CD4-positive, alpha-beta T cell treated with Interleukin-10 for 1 hour (primary cell): ENCODE measurements at regions not wholly inside any gene's neighbourhood (a gene's known extent, or its start where the extent isn't known, plus 50 kb on each side); places are given as distances from the start of the nearest gene placed in this dataset.
"Not testable (repeated sequence)": the region's sequence is repeated elsewhere in the genome, so short reads cannot be mapped to it uniquely, and the experiment has no call there.

Experiments
- DNase-seq: peaks from one replicate; pipeline ENCODE4 v3.0.0-alpha.2; 2020

- no peak for DNase-seq
These were observed 1126.2 kb downstream of the TYW1 start for GRCh38 chr7:68122801-68123200.

DNA sequence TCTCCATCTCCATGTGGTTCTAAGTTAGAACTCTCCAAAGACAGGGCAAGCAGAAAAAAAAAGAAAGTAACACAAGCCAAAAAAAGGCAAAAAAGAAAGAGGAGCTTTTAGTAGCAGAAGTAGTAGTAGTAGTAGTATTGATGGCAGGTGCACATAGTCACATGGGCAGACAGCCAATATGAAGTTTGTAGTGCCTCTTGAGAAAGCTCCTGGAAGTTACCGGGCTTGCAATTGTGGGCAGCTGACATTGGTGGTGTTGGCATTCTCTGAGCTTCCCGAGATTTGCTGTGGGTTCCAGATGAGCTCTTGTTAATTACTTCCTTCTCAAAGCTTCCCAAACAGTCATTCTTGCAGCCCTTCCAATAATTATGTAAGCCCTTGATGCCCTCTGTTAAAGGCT is 1128.5 kb downstream of the TYW1 start:
- no peak for DNase-seq

- no peak for DNase-seq
These were observed 1136.4 kb downstream of the TYW1 start for GRCh38 chr7:68133045-68133444.

- DNase-seq, result no peak
These were observed 1146.7 kb downstream of the TYW1 start for GRCh38 chr7:68143345-68143744.

DNA sequence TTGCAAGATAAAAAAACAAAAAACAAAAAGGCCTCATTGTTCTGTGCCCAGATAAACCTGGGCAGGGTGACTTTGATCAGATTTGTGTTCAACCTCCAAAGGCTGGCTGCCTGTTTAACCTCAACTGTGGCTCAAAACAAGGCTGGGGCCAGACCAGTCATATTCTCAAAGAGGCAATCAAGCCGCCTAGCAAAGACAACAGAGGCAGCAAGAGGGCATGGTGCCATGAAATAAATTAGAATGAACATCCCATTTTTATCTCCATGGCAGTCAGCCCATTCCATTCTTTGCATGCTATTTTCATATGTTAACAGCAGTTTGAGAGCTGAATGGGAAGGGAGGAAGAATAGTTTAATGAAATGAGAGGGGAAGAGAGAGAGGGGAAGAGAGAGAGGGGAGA is 1150.3 kb downstream of the TYW1 start:
- no peak for DNase-seq

- no peak for DNase-seq
These were observed 1151.1 kb downstream of the TYW1 start for GRCh38 chr7:68147614-68148238.

GRCh38 chr7:68148440-68148839 is 1151.8 kb downstream of the TYW1 start:
- no peak for DNase-seq

DNA sequence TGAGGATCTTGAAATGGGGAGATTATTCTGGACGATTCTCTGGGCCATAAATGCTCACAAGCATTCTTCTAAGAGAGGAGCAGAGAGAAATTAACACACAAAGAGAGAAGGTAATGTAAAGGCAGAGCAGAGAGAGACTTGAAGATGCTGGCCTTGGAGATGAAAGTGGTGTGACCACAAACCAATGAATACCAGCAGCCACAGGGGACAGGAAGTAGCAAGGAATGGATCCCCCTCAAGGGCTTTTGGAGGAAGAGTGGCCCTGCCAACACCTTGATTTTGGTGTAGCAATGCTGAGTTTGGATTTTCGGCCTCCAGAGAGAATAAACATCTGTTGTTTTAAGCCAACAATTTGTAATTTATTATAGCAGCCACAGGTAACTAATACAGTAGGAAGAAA is 1155.6 kb downstream of the TYW1 start:
- DNase-seq, result no peak

DNA sequence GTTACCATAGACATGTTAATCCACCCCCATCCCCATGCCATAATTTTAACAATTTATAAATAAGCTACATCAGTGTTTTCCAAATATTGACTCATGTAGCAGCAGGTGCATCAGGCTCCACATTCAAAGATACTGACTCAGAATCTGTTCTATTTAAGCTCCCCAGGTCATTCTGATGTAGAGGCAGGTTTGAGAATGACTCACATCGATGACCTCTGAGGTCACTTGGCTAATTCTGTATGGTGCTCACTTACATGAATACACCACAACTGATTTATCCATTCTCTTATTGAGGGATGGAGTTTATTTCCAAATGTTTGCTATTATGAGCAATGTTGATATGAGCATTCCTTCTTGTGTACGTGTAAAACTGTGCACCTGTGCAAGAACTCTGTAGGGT is 1159.0 kb downstream of the TYW1 start:
- no peak for DNase-seq

DNA sequence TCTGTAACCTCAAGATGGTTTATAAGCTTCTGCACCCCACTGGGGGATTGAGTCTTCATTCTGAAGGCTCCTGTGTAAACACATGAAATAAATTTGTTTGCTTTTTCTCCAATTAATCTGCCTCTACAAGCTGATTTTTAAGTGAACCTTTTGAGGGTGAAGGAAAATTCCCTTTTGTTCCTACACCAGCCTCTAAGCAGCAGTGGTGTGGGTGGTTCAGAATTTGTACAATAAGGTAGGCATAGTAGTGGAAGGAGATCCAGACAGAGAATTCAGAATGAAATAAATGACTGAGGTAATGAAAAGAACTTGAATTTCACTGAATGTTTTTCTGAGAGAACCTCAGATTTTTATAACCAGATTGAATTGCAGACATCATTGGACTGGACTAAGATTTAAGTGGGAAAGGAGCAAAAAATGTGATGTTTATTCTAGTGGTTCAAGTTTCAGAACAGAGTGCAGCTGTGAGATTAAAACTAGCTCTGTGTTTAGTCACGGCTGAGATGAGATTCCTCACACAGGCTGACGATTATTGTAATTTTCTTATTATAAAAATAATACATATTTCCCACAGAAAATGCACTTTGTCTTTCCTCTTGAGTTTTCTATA is 1162.2 kb downstream of the TYW1 start:
- DNase-seq, result no peak

GRCh38 chr7:68162712-68163111 is 1166.1 kb downstream of the TYW1 start:
- no peak for DNase-seq

DNA sequence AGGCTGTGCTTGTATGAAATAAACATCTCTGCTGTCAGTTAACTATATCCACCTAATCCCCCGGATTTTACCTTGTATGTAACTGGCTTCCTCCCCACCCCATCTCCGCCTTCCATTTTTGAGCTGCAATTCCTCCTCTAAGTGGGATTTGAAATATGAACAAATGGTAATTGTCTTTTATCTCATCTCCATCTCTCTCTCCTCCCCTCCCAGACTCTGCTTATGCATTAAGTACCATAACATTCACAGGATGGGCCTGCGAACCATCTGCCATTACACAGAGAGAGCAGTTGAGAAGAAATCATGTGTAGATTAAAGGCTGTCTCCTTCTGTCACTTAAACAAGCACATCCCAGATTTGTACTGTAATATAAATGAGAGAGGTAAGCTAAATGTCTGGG is 1169.9 kb downstream of the TYW1 start:
- DNase-seq, result no peak

- DNase-seq, result no peak
These were observed 1176.9 kb downstream of the TYW1 start for GRCh38 chr7:68173513-68173912.

GRCh38 chr7:68176974-68177373 is 1180.3 kb downstream of the TYW1 start:
- DNase-seq, result peak; percentile 1

DNA sequence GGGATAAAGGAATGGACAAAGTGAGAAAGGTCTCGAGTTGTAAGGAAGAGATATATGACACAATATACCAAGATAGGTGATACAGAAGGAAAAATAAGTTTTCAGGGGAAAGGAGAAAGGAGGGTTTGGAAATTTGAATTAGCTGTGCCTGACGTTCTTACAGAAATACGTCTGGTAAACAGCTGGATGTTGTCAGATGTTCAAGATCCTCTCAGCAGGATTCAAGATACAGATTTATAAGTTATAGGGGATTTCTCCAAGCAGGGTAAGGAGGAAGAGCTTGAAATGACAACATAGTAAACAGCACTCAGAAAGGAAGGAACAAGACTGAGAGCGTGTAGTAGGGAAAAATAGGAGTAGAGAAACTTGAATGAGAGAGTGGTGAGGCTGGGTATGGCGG is 1184.1 kb downstream of the TYW1 start:
- no peak for DNase-seq

DNA sequence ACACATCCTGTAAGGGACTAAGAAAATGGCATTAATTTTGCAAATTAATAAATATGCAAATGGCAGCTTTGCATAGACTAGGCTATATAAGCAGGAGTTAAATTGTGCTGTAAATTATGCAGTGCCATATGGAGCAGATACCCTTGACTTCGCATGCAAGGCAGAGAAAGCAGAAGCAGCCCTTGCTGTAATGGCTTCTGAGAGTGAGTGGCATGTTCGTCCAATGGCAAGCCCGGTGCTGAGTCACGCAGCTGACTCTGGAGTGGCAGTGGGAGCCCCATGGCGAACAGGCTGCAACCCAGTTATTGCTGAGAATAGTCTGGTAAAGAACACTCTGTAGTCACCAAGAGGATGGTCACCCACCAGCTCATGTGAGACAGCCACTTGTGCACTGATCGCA is 1186.5 kb downstream of the TYW1 start:
- DNase-seq, result no peak

DNA sequence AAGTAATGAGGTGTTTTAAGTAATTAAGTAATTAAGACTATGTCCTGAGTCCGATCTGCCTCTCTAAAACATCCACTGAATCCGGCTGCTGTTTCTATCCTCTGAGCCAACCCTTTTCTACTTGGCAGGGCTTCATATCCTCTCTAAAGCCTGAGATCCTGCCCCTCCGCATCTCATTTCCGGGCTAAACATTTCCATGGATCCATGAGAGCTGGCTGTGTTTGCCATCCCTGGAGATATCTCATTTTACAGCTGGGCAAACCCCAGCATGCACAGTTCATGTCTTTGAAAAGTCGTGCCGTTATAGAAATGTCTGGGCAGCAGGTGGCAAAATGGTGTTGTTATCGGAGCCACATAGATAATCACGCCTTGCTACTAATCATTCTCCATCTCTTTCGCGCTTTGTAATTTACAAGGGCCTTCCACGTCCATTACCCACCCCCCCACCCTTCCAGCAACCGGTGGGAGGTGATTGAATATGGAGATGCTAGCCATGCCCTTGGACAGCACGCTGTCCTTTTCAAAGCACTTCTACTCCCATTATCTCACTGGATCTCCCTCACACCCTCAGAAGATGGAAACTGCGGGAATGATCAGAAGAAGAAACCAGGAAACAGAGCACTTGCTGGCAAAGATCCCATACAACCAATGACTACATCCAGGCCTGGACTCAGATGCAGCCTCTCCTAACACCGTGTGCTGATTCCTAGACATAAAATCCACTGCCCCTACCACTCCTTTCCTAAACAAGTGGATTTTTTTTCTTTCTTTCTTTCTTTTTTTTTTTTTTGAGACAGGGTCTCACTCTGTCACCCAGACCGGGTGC is 1189.2 kb downstream of the TYW1 start:
- DNase-seq, result no peak

GRCh38 chr7:68187532-68187931 is 1190.9 kb downstream of the TYW1 start:
- no peak for DNase-seq

- DNase-seq, result no peak
These were observed 1196.3 kb downstream of the TYW1 start for GRCh38 chr7:68192941-68193340.

DNA sequence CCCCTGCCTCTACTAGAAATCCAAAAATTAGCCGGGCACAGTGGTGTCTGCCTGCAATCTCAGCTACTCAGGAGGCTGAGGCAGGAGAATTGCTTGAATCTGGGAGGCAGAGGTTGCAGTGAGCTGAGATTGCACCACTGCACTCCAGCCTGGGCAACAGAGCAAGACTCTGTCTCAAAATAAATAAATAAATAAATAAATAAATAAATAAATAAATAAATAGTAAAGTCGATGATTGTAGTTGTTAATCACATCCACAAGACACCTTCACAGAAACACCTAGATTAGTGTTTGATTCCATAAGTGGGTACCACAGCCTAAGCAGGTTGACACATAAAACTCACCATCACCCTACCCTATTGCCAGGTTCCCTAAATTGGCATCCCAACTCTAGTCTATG is 1199.0 kb downstream of the TYW1 start:
- not testable (repeated sequence) for DNase-seq

DNA sequence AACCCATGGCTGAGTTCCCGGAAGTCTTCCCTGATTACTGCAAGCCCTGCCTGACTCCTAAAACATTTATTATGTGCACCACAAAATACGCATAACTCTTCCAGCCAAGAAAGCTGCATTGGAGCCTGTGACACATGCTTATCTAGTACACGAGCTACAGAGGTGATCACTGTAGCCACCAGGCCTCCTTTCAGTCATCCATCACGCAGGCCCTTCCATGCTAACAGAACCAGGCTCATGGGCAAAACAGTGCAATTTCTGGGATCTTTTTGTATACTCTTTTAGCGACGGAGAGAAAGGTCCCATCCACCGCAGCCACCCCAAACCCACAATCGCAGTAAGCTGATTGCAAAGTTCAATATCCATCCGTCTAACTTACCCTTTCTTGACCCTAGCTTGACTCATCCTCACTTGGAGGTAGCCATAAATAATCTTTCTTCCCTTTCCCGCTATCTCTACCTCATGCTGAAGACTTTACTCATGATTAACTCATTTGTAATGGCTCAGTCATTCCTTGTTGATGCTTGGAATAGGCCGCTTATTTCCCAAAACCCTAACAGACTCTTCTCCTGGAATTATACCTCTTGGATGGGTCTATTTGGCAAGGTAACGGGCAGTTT is 1203.5 kb downstream of the TYW1 start:
- no peak for DNase-seq

DNA sequence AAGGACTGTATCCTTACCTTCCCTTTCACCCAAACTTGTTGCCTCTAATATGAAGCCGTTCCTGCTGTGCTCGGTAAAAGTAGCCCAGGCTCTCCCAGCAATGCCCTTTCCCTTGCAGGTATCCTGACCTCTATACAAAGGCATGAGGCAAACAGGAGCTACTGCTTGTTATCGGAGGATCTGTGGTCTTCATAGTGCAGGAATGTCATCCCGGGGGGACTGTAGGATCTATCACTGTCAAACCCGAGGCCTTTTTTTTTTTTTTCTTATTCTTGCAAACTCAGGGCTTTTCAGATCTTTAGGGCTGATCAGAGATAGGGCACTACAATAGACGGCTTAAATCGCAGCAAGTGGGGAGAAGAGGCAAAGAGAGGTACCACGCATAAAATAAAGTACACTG is 1206.6 kb downstream of the TYW1 start:
- no peak for DNase-seq

- DNase-seq, result no peak
These were observed 1209.2 kb downstream of the TYW1 start for GRCh38 chr7:68205826-68206225.

DNA sequence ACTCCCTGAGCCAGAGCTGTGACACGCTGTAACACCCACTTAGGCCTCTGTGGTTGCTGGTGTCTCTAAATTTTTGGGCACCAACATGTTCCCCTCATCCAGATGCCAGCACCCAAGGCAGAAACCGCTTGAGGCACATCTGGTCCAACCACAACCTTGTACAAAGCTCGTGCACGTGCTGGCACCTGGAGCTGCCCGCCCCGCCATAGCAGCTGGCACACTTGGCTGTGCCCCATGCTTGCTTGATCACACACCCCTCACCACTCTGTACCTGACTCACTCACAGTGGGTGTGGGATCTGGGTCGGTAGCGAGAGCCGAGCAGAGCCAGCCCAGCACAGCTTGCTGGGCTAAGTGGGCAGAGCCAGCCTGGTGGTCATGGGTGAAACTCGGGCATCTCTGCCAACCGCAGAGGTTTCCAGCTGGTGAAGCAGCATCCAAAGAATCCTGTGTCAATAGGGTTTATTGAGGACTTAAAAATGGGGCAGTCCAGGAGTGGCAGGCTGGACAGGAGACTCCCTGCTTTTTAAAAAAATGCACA is 1210.4 kb downstream of the TYW1 start:
- no peak for DNase-seq
